ENCODE measurements at regions not wholly inside any gene's neighbourhood (a gene's known extent, or its start where the extent isn't known, plus 50 kb on each side); places are given as distances from the start of the nearest gene placed in this dataset.

DNA sequence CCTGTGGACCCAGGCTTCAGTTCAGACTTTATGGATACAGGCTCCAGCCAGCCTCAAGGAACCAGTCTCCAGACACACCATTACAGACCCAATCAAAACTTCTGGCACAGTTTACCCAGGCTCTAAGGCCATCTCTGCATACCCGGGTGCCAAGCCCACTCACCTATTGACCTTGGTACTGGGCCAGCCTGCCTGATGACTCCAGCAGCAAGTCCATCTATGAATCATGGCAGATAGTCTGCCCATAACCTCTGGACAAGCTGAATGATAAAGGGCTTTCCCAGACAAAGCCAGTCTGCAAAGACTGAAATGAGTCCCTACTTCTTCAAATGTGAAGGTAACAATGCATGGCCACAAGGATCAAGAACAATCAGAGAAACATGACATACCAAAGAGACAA, 1327.1 kb upstream of the C9orf72 start (continued):
- TF ChIP-seq RNF2 (IDR thresholded peaks at IDR 0.05; ENCODE audit: borderline replicate concordance, low read depth, low read length, missing control alignments, poor library complexity, severe bottlenecking) (no peak), CHD2 (IDR thresholded peaks at IDR 0.05; ENCODE audit: low read length) (no peak), CHD1 (IDR thresholded peaks at IDR 0.05; ENCODE audit: low read depth, low read length) (no peak)
